ENCODE measurements at regions not wholly inside any gene's neighbourhood (a gene's known extent, or its start where the extent isn't known, plus 50 kb on each side); places are given as distances from the start of the nearest gene placed in this dataset.

DNA sequence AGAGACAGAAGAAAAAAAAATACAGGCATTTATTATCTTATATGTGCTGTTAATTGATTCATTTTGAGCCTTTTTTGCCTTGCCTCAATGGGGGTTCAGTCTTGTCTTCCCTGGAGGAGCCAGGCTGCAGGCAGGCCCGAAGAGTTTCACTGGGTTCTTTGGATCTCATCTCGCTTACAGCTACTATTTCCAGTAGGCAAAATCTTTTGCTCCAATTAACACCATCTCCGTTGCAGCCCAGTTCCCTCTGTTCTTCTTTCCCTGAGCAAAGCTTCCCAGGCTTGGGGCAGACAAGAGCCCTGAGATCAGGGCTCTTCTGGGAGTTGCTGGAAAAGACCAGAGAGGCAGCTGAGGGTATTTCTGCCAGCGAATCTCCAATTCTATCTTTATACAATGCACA lies 168.8 kb upstream of the CELF4 start:
- Histone ChIP-seq H3K36me3 (ENCODE audit: control insufficient read depth in 2 of 2, insufficient read depth in 2 of 2, low read length in 1 of 2) (no peaks in the 10 kb centered on the region), H3K4me1 (ENCODE audit: control insufficient read depth, insufficient read depth, low read length) (no peaks in the 10 kb centered on the region), H3K4me3 (no peak overlapping the region), H2AFZ (ENCODE audit: control insufficient read depth, low read depth, low read length) (no peak overlapping the region), H3K9me3 (replicated peaks; ENCODE audit: control insufficient read depth, insufficient read depth, low read length) (no peaks in the 10 kb centered on the region), H3K79me2 (ENCODE audit: control insufficient read depth, insufficient read depth, low read length) (no peaks in the 10 kb centered on the region), H3K27ac (ENCODE audit: control insufficient read depth, insufficient read depth) (no peak overlapping the region), H4K20me1 (ENCODE audit: control insufficient read depth, insufficient read depth) (no peaks in the 10 kb centered on the region), H3K27me3 (replicated peaks in 1 of 2; ENCODE audit: control insufficient read depth in 2 of 2, insufficient read depth in 2 of 2, low read length in 1 of 2) (no peaks in the 10 kb centered on the region), H3K9ac (ENCODE audit: control insufficient read depth, insufficient read depth, low read length) (no peak overlapping the region), H3K4me2 (ENCODE audit: control insufficient read depth, insufficient read depth) (no peak overlapping the region)
- no peak for FAIRE-seq
- SMC1A ChIA-PET (ENCODE audit: uncharacterized antibody, unreplicated experiment) = no interaction called here
- WGBS (ENCODE audit: insufficient coverage, insufficient replicate concordance, low lambda C conversion rate, missing lambda C conversion rate) = 9% methylated on average over 4 of the region's 4 CpGs
- intact Hi-C loops (cut with micrococcal nuclease; ENCODE audit: unreplicated experiment) (no loop called here), in situ Hi-C loops (cut with MboI) (no loop called here)
- RAD21 ChIA-PET (ENCODE audit: unreplicated experiment) = no interaction called here
- TF ChIP-seq RELA (IDR thresholded peaks at IDR 0.05; ENCODE audit: borderline replicate concordance, partially characterized antibody) (no peak), EP300 (IDR thresholded peaks at IDR 0.05; ENCODE audit: borderline replicate concordance in 1 of 2, control insufficient read depth in 1 of 2, low read depth in 2 of 2, low read length in 2 of 2) (no peak), MYB (IDR thresholded peaks at IDR 0.05; ENCODE audit: borderline replicate concordance, low read depth, low read length) (no peak), NR2C2 (IDR thresholded peaks at IDR 0.05; ENCODE audit: borderline replicate concordance, control insufficient read depth, insufficient read length, low read depth) (no peak), TCF7 (IDR thresholded peaks at IDR 0.05; ENCODE audit: borderline replicate concordance) (no peak), MEF2B (IDR thresholded peaks at IDR 0.05; ENCODE audit: partially characterized antibody, poor library complexity, severe bottlenecking) (no peak)
- TF ChIP-seq, protein P1, sequence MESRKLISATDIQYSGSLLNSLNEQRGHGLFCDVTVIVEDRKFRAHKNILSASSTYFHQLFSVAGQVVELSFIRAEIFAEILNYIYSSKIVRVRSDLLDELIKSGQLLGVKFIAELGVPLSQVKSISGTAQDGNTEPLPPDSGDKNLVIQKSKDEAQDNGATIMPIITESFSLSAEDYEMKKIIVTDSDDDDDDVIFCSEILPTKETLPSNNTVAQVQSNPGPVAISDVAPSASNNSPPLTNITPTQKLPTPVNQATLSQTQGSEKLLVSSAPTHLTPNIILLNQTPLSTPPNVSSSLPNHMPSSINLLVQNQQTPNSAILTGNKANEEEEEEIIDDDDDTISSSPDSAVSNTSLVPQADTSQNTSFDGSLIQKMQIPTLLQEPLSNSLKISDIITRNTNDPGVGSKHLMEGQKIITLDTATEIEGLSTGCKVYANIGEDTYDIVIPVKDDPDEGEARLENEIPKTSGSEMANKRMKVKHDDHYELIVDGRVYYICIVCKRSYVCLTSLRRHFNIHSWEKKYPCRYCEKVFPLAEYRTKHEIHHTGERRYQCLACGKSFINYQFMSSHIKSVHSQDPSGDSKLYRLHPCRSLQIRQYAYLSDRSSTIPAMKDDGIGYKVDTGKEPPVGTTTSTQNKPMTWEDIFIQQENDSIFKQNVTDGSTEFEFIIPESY (IDR thresholded peaks at IDR 0.05) = no peak
- TF ChIP-seq, protein P2, sequence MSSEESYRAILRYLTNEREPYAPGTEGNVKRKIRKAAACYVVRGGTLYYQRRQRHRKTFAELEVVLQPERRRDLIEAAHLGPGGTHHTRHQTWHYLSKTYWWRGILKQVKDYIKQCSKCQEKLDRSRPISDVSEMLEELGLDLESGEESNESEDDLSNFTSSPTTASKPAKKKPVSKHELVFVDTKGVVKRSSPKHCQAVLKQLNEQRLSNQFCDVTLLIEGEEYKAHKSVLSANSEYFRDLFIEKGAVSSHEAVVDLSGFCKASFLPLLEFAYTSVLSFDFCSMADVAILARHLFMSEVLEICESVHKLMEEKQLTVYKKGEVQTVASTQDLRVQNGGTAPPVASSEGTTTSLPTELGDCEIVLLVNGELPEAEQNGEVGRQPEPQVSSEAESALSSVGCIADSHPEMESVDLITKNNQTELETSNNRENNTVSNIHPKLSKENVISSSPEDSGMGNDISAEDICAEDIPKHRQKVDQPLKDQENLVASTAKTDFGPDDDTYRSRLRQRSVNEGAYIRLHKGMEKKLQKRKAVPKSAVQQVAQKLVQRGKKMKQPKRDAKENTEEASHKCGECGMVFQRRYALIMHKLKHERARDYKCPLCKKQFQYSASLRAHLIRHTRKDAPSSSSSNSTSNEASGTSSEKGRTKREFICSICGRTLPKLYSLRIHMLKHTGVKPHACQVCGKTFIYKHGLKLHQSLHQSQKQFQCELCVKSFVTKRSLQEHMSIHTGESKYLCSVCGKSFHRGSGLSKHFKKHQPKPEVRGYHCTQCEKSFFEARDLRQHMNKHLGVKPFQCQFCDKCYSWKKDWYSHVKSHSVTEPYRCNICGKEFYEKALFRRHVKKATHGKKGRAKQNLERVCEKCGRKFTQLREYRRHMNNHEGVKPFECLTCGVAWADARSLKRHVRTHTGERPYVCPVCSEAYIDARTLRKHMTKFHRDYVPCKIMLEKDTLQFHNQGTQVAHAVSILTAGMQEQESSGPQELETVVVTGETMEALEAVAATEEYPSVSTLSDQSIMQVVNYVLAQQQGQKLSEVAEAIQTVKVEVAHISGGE (CRISPR knock-in tag; IDR thresholded peaks at IDR 0.05) = no peak
- TF ChIP-seq, protein P3, sequence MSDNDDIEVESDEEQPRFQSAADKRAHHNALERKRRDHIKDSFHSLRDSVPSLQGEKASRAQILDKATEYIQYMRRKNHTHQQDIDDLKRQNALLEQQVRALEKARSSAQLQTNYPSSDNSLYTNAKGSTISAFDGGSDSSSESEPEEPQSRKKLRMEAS (IDR thresholded peaks at IDR 0.05; ENCODE audit: low read depth, low read length) = no peak
- TF ChIP-seq, protein P4, sequence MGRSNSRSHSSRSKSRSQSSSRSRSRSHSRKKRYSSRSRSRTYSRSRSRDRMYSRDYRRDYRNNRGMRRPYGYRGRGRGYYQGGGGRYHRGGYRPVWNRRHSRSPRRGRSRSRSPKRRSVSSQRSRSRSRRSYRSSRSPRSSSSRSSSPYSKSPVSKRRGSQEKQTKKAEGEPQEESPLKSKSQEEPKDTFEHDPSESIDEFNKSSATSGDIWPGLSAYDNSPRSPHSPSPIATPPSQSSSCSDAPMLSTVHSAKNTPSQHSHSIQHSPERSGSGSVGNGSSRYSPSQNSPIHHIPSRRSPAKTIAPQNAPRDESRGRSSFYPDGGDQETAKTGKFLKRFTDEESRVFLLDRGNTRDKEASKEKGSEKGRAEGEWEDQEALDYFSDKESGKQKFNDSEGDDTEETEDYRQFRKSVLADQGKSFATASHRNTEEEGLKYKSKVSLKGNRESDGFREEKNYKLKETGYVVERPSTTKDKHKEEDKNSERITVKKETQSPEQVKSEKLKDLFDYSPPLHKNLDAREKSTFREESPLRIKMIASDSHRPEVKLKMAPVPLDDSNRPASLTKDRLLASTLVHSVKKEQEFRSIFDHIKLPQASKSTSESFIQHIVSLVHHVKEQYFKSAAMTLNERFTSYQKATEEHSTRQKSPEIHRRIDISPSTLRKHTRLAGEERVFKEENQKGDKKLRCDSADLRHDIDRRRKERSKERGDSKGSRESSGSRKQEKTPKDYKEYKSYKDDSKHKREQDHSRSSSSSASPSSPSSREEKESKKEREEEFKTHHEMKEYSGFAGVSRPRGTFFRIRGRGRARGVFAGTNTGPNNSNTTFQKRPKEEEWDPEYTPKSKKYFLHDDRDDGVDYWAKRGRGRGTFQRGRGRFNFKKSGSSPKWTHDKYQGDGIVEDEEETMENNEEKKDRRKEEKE (IDR thresholded peaks at IDR 0.05) = no peak
- POLR2A ChIA-PET = no interaction called here
- DNase-seq (ENCODE audit: low read depth, low spot score) = no peak
- no peak for ATAC-seq
- BruUV-seq (replicated peaks) = no TSS peak
- CTCF ChIA-PET = no interaction called here

Measured in GM12878 (cell line).